ENCODE measurements at regions not wholly inside any gene's neighbourhood (a gene's known extent, or its start where the extent isn't known, plus 50 kb on each side); places are given as distances from the start of the nearest gene placed in this dataset.
"Not testable (repeated sequence)": the region's sequence is repeated elsewhere in the genome, so short reads cannot be mapped to it uniquely, and the experiment has no call there.

GRCh38 chr3:145384307-145384706 lies 776.7 kb downstream of the PLOD2 start:
- no peak for DNase-seq (ENCODE audit: low read depth in 2 of 2)

GRCh38 chr3:145387211-145387610 lies 773.8 kb downstream of the PLOD2 start:
- DNase-seq (ENCODE audit: low read depth in 2 of 2): no peak

GRCh38 chr3:145395421-145395820 lies 765.6 kb downstream of the PLOD2 start:
- DNase-seq (ENCODE audit: low read depth in 2 of 2): no peak

GRCh38 chr3:145411605-145412004 lies 749.4 kb downstream of the PLOD2 start:
- DNase-seq (ENCODE audit: low read depth in 2 of 2): no peak

GRCh38 chr3:145417678-145418077 lies 743.3 kb downstream of the PLOD2 start:
- DNase-seq (ENCODE audit: low read depth in 2 of 2): no peak

GRCh38 chr3:145422556-145422955 lies 738.4 kb downstream of the PLOD2 start:
- no peak for DNase-seq (ENCODE audit: low read depth in 2 of 2)

- DNase-seq (ENCODE audit: low read depth in 2 of 2): no peak
These were observed 733.6 kb downstream of the PLOD2 start for GRCh38 chr3:145427355-145427754.

GRCh38 chr3:145429546-145429945 lies 731.4 kb downstream of the PLOD2 start:
- no peak for DNase-seq (ENCODE audit: low read depth in 2 of 2)

GRCh38 chr3:145448436-145448835 lies 712.5 kb downstream of the PLOD2 start:
- no peak for DNase-seq (ENCODE audit: low read depth in 2 of 2)

- no peak for DNase-seq (ENCODE audit: low read depth in 2 of 2)
These were observed 710.8 kb downstream of the PLOD2 start for GRCh38 chr3:145450018-145450682.

GRCh38 chr3:145457825-145458552 lies 703.0 kb downstream of the PLOD2 start:
- DNase-seq (ENCODE audit: low read depth in 2 of 2): no peak

- not testable (repeated sequence) for DNase-seq (ENCODE audit: low read depth in 2 of 2)
These were observed 701.3 kb downstream of the PLOD2 start for GRCh38 chr3:145459681-145460080.

- DNase-seq (ENCODE audit: low read depth in 2 of 2): no peak
These were observed 689.0 kb downstream of the PLOD2 start for GRCh38 chr3:145471976-145472375.

- not testable (repeated sequence) for DNase-seq (ENCODE audit: low read depth in 2 of 2)
These were observed 678.2 kb downstream of the PLOD2 start for GRCh38 chr3:145482735-145483134.

GRCh38 chr3:145483992-145484391 lies 677.0 kb downstream of the PLOD2 start:
- DNase-seq (ENCODE audit: low read depth in 2 of 2): no peak

- no peak for DNase-seq (ENCODE audit: low read depth in 2 of 2)
These were observed 672.0 kb downstream of the PLOD2 start for GRCh38 chr3:145489011-145489410.

- no peak for DNase-seq (ENCODE audit: low read depth in 2 of 2)
These were observed 670.6 kb downstream of the PLOD2 start for GRCh38 chr3:145490088-145491048.

GRCh38 chr3:145492456-145492855 lies 668.5 kb downstream of the PLOD2 start:
- DNase-seq (ENCODE audit: low read depth in 2 of 2): no peak

GRCh38 chr3:145517416-145517815 lies 643.6 kb downstream of the PLOD2 start:
- DNase-seq (ENCODE audit: low read depth in 2 of 2): not testable (repeated sequence)

- DNase-seq (ENCODE audit: low read depth in 2 of 2): no peak
These were observed 642.3 kb downstream of the PLOD2 start for GRCh38 chr3:145518639-145519038.

- DNase-seq (ENCODE audit: low read depth in 2 of 2): no peak
These were observed 641.5 kb downstream of the PLOD2 start for GRCh38 chr3:145519398-145520047.

- no peak for DNase-seq (ENCODE audit: low read depth in 2 of 2)
These were observed 638.8 kb downstream of the PLOD2 start for GRCh38 chr3:145522179-145522578.
